Testis (tissue), 2 donors: ENCODE measurements at regions not wholly inside any gene's neighbourhood (a gene's known extent, or its start where the extent isn't known, plus 50 kb on each side); places are given as distances from the start of the nearest gene placed in this dataset.

Experiments
- DNase-seq: peaks from one replicate; pipeline ENCODE4 v3.0.0-alpha.2; 2019
- H3K27ac ChIP-seq, 2 donors: fragments of 200-600 bp; sonication (generic); one replicate each; pipeline ENCODE4 v1.5.1; 2019
- H3K27me3 ChIP-seq: fragments of 200-600 bp; sonication (generic); one replicate; pipeline ENCODE4 v1.5.1; 2019
- H3K36me3 ChIP-seq: fragments of 200-600 bp; sonication (generic); one replicate; pipeline ENCODE4 v1.5.1; 2017; ENCODE audit warnings: low read depth; ENCODE audit errors: missing control alignments
- H3K4me1 ChIP-seq: fragments of 200-600 bp; sonication (generic); one replicate; pipeline ENCODE4 v1.5.1; 2019
- H3K4me3 ChIP-seq, 2 donors: fragments of 200-600 bp; sonication (generic); one replicate each; pipeline ENCODE4 v1.5.1; 2017 to 2019
- H3K9me3 ChIP-seq: fragments of 200-600 bp; sonication (generic); one replicate; pipeline ENCODE4 v1.5.1; 2017
- CTCF ChIP-seq, 3 experiments: fragments of 450-650 bp in 2 of 3; fragments of 200-600 bp in 1 of 3; sonication (generic) in 1 of 3; IDR thresholded peaks; one replicate each; pipeline ENCODE4 v1.5.1; 2016 to 2019; ENCODE audit warnings: antibody characterized with exemption in 3 of 3, mild to moderate bottlenecking in 2 of 3, moderate library complexity in 1 of 3
- POLR2A ChIP-seq: fragments of 450-650 bp; IDR thresholded peaks from one replicate; pipeline ENCODE4 v1.6.1; 2017; ENCODE audit warnings: antibody characterized with exemption, mild to moderate bottlenecking, moderate library complexity
- whole genome bisulfite sequencing, 2 donors: methylation state at CpG; one replicate each; pipeline ENCODE4 v1.1.5; 2018; 5-methylcytosine and 5-hydroxymethylcytosine counted together
- intact Hi-C: fragments of 100-400 bp; cut with DNase I; formaldehyde crosslinking; loops from one replicate; pipeline ENCODE4 v1.15.1; 2023; ENCODE audit warnings: low total_unique reads

- intact Hi-C loops = no loop called here
Observed at GRCh38 chr17:70256751-70257150, 87.4 kb downstream of the KCNJ2 start.

GRCh38 chr17:70258465-70258864, 89.1 kb downstream of the KCNJ2 start:
- no peak for DNase-seq
- no peaks in the 10 kb centered on the region for H3K4me1 ChIP-seq
- intact Hi-C loops = no loop called here
- no peaks in the 10 kb centered on the region for H3K36me3 ChIP-seq
- H3K9me3 ChIP-seq = no peaks in the 10 kb centered on the region
- H3K27ac ChIP-seq = no peak overlapping the region
- no peak overlapping the region for H3K4me3 ChIP-seq
- TF ChIP-seq CTCF (IDR thresholded peaks at IDR 0.05) = no peak
- TF ChIP-seq POLR2A = no peak
- no peaks in the 10 kb centered on the region for H3K27me3 ChIP-seq

More at GRCh38 chr17:70256751-70257150, 87.4 kb downstream of the KCNJ2 start:
- no peaks in the 10 kb centered on the region for H3K4me1 ChIP-seq
- no peak overlapping the region for H3K4me3 ChIP-seq
- no peak for DNase-seq
- WGBS, 2 donors = 90 to 96% methylated on average over 2 of the region's 2 CpGs
- H3K36me3 ChIP-seq = no peaks in the 10 kb centered on the region
- no peaks in the 10 kb centered on the region for H3K9me3 ChIP-seq
- H3K27me3 ChIP-seq = no peaks in the 10 kb centered on the region
- H3K27ac ChIP-seq = no peak overlapping the region
- no peak for TF ChIP-seq CTCF (IDR thresholded peaks at IDR 0.05)
- no peak for TF ChIP-seq POLR2A

GRCh38 chr17:70259400-70259799, 90.1 kb downstream of the KCNJ2 start:
- Histone ChIP-seq H3K27me3 (no peaks in the 10 kb centered on the region), H3K27ac (no peak overlapping the region), H3K4me3 (no peak overlapping the region), H3K36me3 (no peaks in the 10 kb centered on the region), H3K9me3 (no peaks in the 10 kb centered on the region), H3K4me1 (no peaks in the 10 kb centered on the region)
- DNase-seq = no peak
- TF ChIP-seq CTCF (IDR thresholded peaks at IDR 0.05) = no peak
- no peak for TF ChIP-seq POLR2A
- intact Hi-C loops = no loop called here
- WGBS, 2 donors = 75 to 84% methylated on average over 3 of the region's 3 CpGs

- 67 to 81% methylated on average over 3 of the region's 3 CpGs for WGBS, 2 donors
- Histone ChIP-seq H3K27me3 (no peaks in the 10 kb centered on the region), H3K36me3 (no peaks in the 10 kb centered on the region), H3K4me3 (no peak overlapping the region), H3K9me3 (no peaks in the 10 kb centered on the region), H3K4me1 (no peaks in the 10 kb centered on the region), H3K27ac (peak overlapping the region in 1 of 2 donors; percentile 64)
- TF ChIP-seq POLR2A (no peak), CTCF (IDR thresholded peaks at IDR 0.05) (no peak)
- intact Hi-C loops = no loop called here
- DNase-seq = no peak
Observed at GRCh38 chr17:70261170-70261569, 91.8 kb downstream of the KCNJ2 start.

GRCh38 chr17:70265471-70265870, 96.1 kb downstream of the KCNJ2 start:
- H3K9me3 ChIP-seq = no peaks in the 10 kb centered on the region
- no peak overlapping the region for H3K4me3 ChIP-seq
- DNase-seq = no peak
- H3K27me3 ChIP-seq = no peaks in the 10 kb centered on the region
- no peaks in the 10 kb centered on the region for H3K36me3 ChIP-seq
- no peaks in the 10 kb centered on the region for H3K4me1 ChIP-seq
- WGBS, 2 donors = 71 to 74% methylated on average over 2 of the region's 2 CpGs
- intact Hi-C loops = no loop called here
- no peak overlapping the region for H3K27ac ChIP-seq
- no peak for TF ChIP-seq POLR2A
- no peak for TF ChIP-seq CTCF (IDR thresholded peaks at IDR 0.05)
